ENCODE measurements at regions not wholly inside any gene's neighbourhood (a gene's known extent, or its start where the extent isn't known, plus 50 kb on each side); places are given as distances from the start of the nearest gene placed in this dataset.

GRCh38 chr5:122523776-122524175 lies 211.7 kb downstream of the SNCAIP start:
- WGBS, result 81% methylated on average over 6 of the region's 6 CpGs
- no peak overlapping the region for H3K14ac ChIP-seq (ENCODE audit: low read length in 2 of 2)
- H2BK15ac ChIP-seq (ENCODE audit: low read depth, poor library complexity, severe bottlenecking), result no peak overlapping the region
- no peak overlapping the region for H2BK120ac ChIP-seq (ENCODE audit: low read depth, low read length)
- H2AFZ ChIP-seq (ENCODE audit: low read depth, low read length), result no peak overlapping the region
- H3K79me1 ChIP-seq (replicated peaks; ENCODE audit: low read length, poor library complexity, severe bottlenecking), result no peaks in the 10 kb centered on the region
- peaks cover 0 to 3% of the 10 kb centered on the region in 2 experiments for H3K27me3 ChIP-seq (ENCODE audit: control insufficient read depth in 1 of 2, insufficient read depth in 1 of 2, low read length in 2 of 2)
- H3K9me3 ChIP-seq (ENCODE audit: control insufficient read depth, low read length), result no peaks in the 10 kb centered on the region
- H3K4me1 ChIP-seq (ENCODE audit: control insufficient read depth, insufficient read depth, low read depth, low read length), result no peaks in the 10 kb centered on the region
- no peaks in the 10 kb centered on the region for H3K36me3 ChIP-seq (ENCODE audit: control insufficient read depth in 1 of 2, insufficient read depth in 2 of 2, low read depth in 1 of 2, low read length in 2 of 2)
- H4K8ac ChIP-seq (ENCODE audit: low read length), result no peak overlapping the region
- no peak overlapping the region for H3K4ac ChIP-seq (ENCODE audit: low read depth in 1 of 2, low read length in 2 of 2)
- H2BK12ac ChIP-seq (ENCODE audit: low read length in 2 of 2), result no peak overlapping the region
- H3K4me2 ChIP-seq (ENCODE audit: low read length, poor library complexity, severe bottlenecking), result no peak overlapping the region
- H2AK5ac ChIP-seq (ENCODE audit: low read length, severe bottlenecking), result no peak overlapping the region
- H2BK5ac ChIP-seq (ENCODE audit: low read depth, low read length, poor library complexity, severe bottlenecking), result no peak overlapping the region
- DNase-seq, result no peak
- no peak overlapping the region for H3K18ac ChIP-seq (ENCODE audit: low read depth in 1 of 2, low read length in 2 of 2)
- no peak overlapping the region for H4K91ac ChIP-seq (ENCODE audit: low read length)
- no peak overlapping the region for H3K27ac ChIP-seq (ENCODE audit: low read length, poor library complexity, severe bottlenecking)
- H3K9ac ChIP-seq (ENCODE audit: low read length), result no peak overlapping the region
- no peak overlapping the region for H3K4me3 ChIP-seq (ENCODE audit: insufficient read depth in 1 of 2, low read depth in 1 of 2, low read length in 2 of 2)
- H3K23ac ChIP-seq (ENCODE audit: low read length in 2 of 2), result no peak overlapping the region

- Histone ChIP-seq H4K8ac (ENCODE audit: low read length) (no peak overlapping the region), H3K23ac (ENCODE audit: low read length in 2 of 2) (no peak overlapping the region), H3K36me3 (ENCODE audit: control insufficient read depth in 1 of 2, insufficient read depth in 2 of 2, low read depth in 1 of 2, low read length in 2 of 2) (no peaks in the 10 kb centered on the region), H3K18ac (ENCODE audit: low read depth in 1 of 2, low read length in 2 of 2) (no peak overlapping the region), H2AFZ (ENCODE audit: low read depth, low read length) (no peak overlapping the region), H2BK120ac (ENCODE audit: low read depth, low read length) (no peak overlapping the region), H3K79me1 (replicated peaks; ENCODE audit: low read length, poor library complexity, severe bottlenecking) (no peaks in the 10 kb centered on the region), H2BK5ac (ENCODE audit: low read depth, low read length, poor library complexity, severe bottlenecking) (no peak overlapping the region), H4K91ac (ENCODE audit: low read length) (no peak overlapping the region), H2BK15ac (ENCODE audit: low read depth, poor library complexity, severe bottlenecking) (no peak overlapping the region), H3K4me1 (ENCODE audit: control insufficient read depth, insufficient read depth, low read depth, low read length) (no peaks in the 10 kb centered on the region), H3K4me3 (ENCODE audit: insufficient read depth in 1 of 2, low read depth in 1 of 2, low read length in 2 of 2) (no peak overlapping the region), H3K9ac (ENCODE audit: low read length) (no peak overlapping the region), H2BK12ac (ENCODE audit: low read length in 2 of 2) (no peak overlapping the region), H2AK5ac (ENCODE audit: low read length, severe bottlenecking) (no peak overlapping the region), H3K27ac (ENCODE audit: low read length, poor library complexity, severe bottlenecking) (no peak overlapping the region), H3K27me3 (ENCODE audit: control insufficient read depth in 1 of 2, insufficient read depth in 1 of 2, low read length in 2 of 2) (no peaks in the 10 kb centered on the region), H3K4me2 (ENCODE audit: low read length, poor library complexity, severe bottlenecking) (no peak overlapping the region), H3K14ac (ENCODE audit: low read length in 2 of 2) (no peak overlapping the region), H3K4ac (ENCODE audit: low read depth in 1 of 2, low read length in 2 of 2) (no peak overlapping the region), H3K9me3 (ENCODE audit: control insufficient read depth, low read length) (no peaks in the 10 kb centered on the region)
- no CpG with 5 or more reads among the region's 1 CpG for WGBS
- no peak for DNase-seq
These were observed 215.5 kb downstream of the SNCAIP start for GRCh38 chr5:122527547-122527946.

GRCh38 chr5:122532035-122532434 lies 220.0 kb downstream of the SNCAIP start:
- H3K9ac ChIP-seq (ENCODE audit: low read length), result no peak overlapping the region
- H2BK12ac ChIP-seq (ENCODE audit: low read length in 2 of 2), result no peak overlapping the region
- no peak overlapping the region for H3K23ac ChIP-seq (ENCODE audit: low read length in 2 of 2)
- no peak overlapping the region for H3K14ac ChIP-seq (ENCODE audit: low read length in 2 of 2)
- H3K4me3 ChIP-seq (ENCODE audit: insufficient read depth in 1 of 2, low read depth in 1 of 2, low read length in 2 of 2), result no peak overlapping the region
- H3K4ac ChIP-seq (ENCODE audit: low read depth in 1 of 2, low read length in 2 of 2), result no peak overlapping the region
- no peak overlapping the region for H2AK5ac ChIP-seq (ENCODE audit: low read length, severe bottlenecking)
- no peak overlapping the region for H2BK15ac ChIP-seq (ENCODE audit: low read depth, poor library complexity, severe bottlenecking)
- H3K27ac ChIP-seq (ENCODE audit: low read length, poor library complexity, severe bottlenecking), result no peak overlapping the region
- no peak overlapping the region for H4K91ac ChIP-seq (ENCODE audit: low read length)
- H2BK5ac ChIP-seq (ENCODE audit: low read depth, low read length, poor library complexity, severe bottlenecking), result no peak overlapping the region
- H3K4me2 ChIP-seq (ENCODE audit: low read length, poor library complexity, severe bottlenecking), result no peak overlapping the region
- 60% methylated on average over 4 of the region's 4 CpGs for WGBS
- H3K79me1 ChIP-seq (replicated peaks; ENCODE audit: low read length, poor library complexity, severe bottlenecking), result no peaks in the 10 kb centered on the region
- no peak for DNase-seq
- H3K36me3 ChIP-seq (ENCODE audit: control insufficient read depth in 1 of 2, insufficient read depth in 2 of 2, low read depth in 1 of 2, low read length in 2 of 2), result no peaks in the 10 kb centered on the region
- H3K18ac ChIP-seq (ENCODE audit: low read depth in 1 of 2, low read length in 2 of 2), result no peak overlapping the region
- H3K4me1 ChIP-seq (ENCODE audit: control insufficient read depth, insufficient read depth, low read depth, low read length), result no peaks in the 10 kb centered on the region
- no peak overlapping the region for H2BK120ac ChIP-seq (ENCODE audit: low read depth, low read length)
- H4K8ac ChIP-seq (ENCODE audit: low read length), result no peak overlapping the region
- H2AFZ ChIP-seq (ENCODE audit: low read depth, low read length), result no peak overlapping the region
- no peaks in the 10 kb centered on the region for H3K27me3 ChIP-seq (ENCODE audit: control insufficient read depth in 1 of 2, insufficient read depth in 1 of 2, low read length in 2 of 2)
- no peaks in the 10 kb centered on the region for H3K9me3 ChIP-seq (ENCODE audit: control insufficient read depth, low read length)

- Histone ChIP-seq H2AK5ac (ENCODE audit: low read length, severe bottlenecking) (no peak overlapping the region), H3K14ac (ENCODE audit: low read length in 2 of 2) (no peak overlapping the region), H3K4me1 (ENCODE audit: control insufficient read depth, insufficient read depth, low read depth, low read length) (no peaks in the 10 kb centered on the region), H3K4ac (ENCODE audit: low read depth in 1 of 2, low read length in 2 of 2) (no peak overlapping the region), H3K4me2 (ENCODE audit: low read length, poor library complexity, severe bottlenecking) (no peak overlapping the region), H2BK5ac (ENCODE audit: low read depth, low read length, poor library complexity, severe bottlenecking) (no peak overlapping the region), H3K9ac (ENCODE audit: low read length) (no peak overlapping the region), H3K4me3 (ENCODE audit: insufficient read depth in 1 of 2, low read depth in 1 of 2, low read length in 2 of 2) (no peak overlapping the region), H3K79me1 (replicated peaks; ENCODE audit: low read length, poor library complexity, severe bottlenecking) (no peaks in the 10 kb centered on the region), H3K36me3 (ENCODE audit: control insufficient read depth in 1 of 2, insufficient read depth in 2 of 2, low read depth in 1 of 2, low read length in 2 of 2) (no peaks in the 10 kb centered on the region), H2BK12ac (ENCODE audit: low read length in 2 of 2) (no peak overlapping the region), H2AFZ (ENCODE audit: low read depth, low read length) (no peak overlapping the region), H2BK120ac (ENCODE audit: low read depth, low read length) (no peak overlapping the region), H4K91ac (ENCODE audit: low read length) (no peak overlapping the region), H3K27ac (ENCODE audit: low read length, poor library complexity, severe bottlenecking) (no peak overlapping the region), H3K23ac (ENCODE audit: low read length in 2 of 2) (no peak overlapping the region), H3K18ac (ENCODE audit: low read depth in 1 of 2, low read length in 2 of 2) (no peak overlapping the region), H3K9me3 (ENCODE audit: control insufficient read depth, low read length) (no peaks in the 10 kb centered on the region), H4K8ac (ENCODE audit: low read length) (no peak overlapping the region), H2BK15ac (ENCODE audit: low read depth, poor library complexity, severe bottlenecking) (no peak overlapping the region), H3K27me3 (ENCODE audit: control insufficient read depth in 1 of 2, insufficient read depth in 1 of 2, low read length in 2 of 2) (no peaks in the 10 kb centered on the region)
- no peak for DNase-seq
These were observed 221.8 kb downstream of the SNCAIP start for GRCh38 chr5:122533825-122534224.

Measured in mesenchymal stem cell (in vitro differentiated cells and primary cell).